ENCODE measurements at regions not wholly inside any gene's neighbourhood (a gene's known extent, or its start where the extent isn't known, plus 50 kb on each side); places are given as distances from the start of the nearest gene placed in this dataset.
"Not testable (repeated sequence)": the region's sequence is repeated elsewhere in the genome, so short reads cannot be mapped to it uniquely, and the experiment has no call there.

DNA sequence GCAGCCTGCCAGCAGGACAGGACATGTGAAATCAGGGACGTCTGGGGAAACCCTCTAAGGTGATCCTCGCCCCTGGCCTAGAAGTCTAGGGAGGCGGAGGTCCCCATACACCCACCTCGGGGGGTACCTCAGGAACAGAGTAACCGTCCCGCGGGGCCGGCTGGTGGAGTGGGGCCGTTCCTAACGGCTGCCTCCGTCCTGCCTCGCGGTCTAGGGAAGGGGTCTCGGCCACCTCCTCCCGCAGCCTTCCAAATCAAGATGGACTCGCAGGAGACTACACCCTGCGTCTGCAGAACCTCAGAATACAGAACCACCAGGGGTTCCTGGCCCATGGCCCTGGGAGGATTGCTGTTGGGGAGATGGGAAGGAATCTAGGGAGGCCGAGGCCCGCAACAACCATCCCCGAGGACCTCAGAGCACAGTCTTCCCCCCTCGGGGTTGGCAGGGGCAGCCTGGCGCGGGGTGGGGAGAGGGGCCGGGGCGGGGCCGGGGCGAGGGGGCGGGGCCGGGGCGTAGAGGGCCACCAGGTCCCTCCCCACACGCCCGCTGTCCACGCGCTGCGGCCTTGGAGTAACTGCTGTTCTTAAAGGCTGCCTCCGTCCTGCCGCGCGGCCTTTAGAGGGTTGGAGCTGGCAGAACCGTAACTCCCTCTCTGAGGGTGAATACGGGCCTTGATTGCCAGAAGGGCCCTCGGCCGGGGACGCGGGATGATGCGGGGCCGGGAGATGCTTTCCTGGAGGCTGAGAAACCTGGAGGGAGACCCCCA is 89.0 kb upstream of the MLN start:
- DNase-seq: no peak

DNA sequence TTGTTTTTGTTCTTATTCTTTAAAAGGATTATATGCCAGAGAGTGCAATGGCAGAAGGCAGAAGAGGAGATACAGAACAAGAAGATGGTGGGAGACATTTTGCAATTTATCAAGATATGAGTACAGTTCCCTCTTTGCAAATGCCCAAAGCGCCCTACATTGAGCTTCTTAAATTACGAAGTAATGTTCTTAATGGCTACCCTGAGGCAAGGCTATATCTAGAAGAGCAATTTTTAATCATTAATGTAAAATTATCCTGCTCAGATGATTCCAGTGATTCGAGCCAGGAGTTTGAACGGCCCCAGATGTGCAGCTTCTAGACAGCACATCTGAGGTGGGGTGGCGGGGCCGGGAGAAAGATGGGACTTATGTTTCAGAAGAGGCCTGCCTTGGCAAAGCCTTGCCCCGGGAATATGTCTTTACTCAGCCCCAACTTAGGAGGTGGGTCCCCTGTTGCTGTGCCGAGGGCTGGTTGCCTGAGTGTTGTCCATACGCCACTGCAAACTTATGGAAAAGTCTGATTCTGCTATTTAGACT is 84.9 kb upstream of the MLN start:
- DNase-seq: no peak

DNA sequence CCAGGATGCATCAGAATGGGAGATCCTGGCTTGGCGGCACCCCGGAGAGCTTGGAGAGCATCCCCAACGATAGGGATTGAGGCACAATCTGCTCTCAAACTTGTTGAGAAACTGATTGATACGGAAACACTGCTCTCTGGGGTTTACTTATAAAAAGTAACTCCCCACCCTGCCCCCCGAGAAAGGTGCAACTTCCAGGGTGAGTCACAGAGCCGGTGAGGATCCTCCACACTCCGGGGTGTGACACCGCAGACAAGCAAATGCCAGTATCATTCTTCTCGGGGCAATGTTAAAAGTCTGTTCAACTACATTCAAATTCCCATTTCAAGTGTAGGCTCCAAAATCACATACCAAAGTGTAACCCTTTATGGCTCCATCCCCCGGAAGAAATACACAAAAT is 84.4 kb upstream of the MLN start:
- DNase-seq: no peak

DNA sequence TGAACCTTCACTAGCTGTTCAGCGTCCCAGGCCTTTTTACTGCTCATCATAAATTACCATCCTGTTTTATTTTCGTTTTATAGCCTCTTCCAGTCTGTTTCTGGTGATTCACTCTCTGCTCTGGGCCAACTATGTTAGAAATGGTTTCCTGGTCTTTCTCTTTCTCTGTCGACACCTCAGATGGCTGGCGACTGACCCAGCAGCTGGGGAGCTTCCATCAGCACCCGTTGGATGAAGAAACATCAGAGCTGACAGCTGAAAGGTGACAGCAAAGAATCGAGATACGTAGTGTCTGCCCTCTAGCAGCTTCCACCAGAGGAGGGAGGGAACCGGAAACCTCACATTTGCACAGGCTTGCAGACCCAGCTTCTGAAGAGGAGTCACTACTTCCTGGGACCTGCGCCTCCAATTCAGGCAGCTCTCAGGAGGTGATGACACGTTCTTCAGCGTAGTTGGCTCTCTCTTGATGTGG is 82.9 kb upstream of the MLN start:
- no peak for DNase-seq

DNA sequence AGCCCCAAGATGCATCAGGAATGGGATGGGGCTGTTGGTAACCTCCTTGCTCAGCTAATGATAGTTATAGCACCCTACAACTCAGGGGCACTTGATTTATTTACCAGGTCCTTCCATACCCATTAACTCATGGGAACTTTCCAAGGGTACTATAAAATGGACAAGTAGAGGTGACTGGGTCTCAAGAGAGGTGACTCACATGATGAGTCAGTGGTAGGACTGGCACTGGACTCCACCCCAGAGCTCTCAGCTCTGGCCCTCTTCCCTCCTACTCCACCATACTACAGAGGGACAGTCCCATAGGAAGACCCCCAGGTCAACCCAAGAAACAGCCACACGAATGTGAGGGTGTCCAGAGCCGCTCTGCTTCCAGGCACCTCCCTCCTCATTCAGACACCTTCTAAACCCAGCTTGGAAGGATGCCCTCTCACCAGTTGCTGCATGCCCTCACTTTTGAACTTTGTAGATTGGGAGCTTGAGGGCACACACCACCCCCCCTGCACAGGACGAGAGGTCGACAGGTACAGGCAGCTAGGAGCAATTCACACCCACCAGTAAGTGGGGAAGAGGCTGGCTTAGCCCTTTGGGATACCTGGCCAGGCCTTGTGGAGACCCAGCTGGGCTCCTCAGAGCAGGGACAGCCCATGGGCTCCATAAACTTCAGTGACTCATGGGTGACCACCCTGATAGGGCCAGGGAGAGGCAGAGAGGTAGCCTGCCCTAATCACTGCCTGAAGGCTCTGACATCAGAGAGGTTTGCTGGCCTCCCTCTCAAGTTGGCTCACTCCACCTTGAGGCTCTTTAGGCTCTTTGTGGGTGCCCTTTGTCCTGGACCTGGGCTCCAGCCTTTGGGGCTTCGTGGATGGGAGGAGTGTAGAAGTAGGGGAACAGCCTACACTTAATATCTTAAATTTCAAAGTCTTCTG is 81.6 kb upstream of the MLN start:
- DNase-seq: no peak

DNA sequence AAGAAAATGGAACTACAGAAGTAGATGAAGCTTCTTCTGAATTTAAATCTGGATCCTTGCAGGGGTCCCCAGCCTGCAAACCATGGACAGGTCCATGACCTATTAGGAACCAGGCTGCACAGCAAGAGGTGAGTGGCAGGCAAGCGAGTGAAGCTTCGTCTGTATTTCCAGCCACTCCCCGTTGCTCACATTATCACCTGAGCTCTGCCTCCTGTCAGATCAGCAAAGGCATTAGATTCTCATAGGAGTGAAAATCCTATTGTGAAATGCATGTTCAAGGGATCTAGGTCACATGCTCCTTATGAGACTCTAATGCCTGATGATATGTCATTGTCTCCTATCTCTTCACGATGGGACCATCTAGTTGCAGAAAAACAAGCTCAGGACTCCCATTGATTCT is 79.8 kb upstream of the MLN start:
- not testable (repeated sequence) for DNase-seq

DNA sequence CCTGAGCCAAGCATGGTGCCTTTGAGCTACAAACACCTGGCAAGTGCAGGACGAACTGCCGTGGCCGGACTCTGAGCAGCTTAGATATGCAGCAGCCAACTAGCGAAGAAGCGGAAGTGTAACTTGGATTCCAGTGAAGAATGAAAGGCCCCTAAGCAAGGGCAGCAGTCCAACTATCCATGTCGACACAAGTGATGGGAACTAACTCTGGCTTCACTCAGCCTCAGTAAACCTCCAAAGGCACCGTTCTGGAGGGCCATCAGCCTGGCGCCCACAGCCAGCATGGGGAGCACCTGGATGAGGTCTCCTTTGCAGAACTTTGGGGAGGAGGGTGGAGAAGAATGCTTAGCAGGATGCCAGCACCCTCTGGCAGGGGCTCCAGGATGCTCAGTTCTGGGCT is 78.4 kb upstream of the MLN start:
- no peak for DNase-seq

DNA sequence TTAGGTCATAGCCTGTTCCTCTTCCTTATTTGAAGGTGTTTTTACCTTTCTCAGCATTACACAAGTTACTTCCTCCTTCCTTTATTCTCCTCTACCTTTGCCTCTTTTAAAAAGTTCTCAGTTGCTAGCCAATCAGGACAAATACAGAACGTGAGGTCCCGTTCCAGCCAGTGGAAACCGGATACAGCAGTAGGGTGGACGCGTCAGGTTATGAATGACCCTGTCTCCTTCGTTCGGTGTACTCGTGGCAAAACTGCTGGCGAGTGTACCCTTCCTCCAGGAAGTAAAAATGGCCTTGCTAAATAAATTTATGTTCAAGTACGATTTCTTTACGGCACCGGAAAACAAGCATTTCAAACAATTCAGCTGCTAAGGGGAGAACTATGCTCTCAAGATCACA is 77.0 kb upstream of the MLN start:
- no peak for DNase-seq

DNA sequence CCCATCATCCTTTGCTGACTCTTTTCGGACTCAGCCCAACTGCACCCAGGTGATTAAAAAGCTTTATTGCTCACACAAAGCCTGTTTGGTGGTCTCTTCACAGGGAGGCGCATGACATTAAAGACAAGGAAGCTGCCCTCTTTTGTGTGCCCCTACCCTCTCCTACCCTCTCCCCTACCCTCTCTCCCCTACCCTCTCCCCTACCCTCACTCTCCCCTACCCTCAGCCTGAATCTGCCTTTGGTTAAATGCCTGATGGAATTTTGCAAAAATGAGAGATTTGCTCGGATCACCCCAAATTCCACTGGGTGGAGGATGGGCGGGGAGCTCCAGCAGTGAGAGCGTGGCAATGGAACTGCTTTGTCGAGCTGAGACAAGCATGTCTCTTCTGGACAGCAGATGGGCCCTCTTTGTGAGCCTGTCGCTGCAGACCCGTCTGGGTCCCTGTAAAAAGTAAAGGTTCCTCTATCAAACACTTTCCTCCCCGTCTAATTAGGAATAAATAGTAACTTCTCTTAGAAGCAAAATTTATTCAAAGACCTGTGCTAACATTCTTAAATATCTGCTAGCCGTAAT is 76.4 kb upstream of the MLN start:
- no peak for DNase-seq

DNA sequence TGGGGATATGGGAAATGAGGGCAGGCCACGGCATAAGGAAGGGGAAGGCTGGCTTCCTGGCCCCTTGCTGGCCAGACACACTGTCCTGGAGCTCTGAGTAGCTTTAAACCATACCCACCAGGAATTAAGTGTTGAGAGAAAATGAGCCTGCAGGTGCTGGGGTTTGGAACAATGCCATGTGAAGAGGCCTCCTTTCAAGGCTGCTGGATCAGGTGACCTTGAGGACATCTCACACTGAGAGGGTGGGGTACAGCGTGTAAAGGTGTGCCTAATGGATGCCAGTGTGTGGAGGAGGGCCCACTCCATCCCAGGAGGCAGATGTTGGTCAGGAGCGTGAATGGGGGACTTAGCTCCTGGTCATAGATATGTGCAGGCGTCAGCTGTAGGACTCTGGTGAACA is 74.8 kb upstream of the MLN start:
- DNase-seq: no peak

DNA sequence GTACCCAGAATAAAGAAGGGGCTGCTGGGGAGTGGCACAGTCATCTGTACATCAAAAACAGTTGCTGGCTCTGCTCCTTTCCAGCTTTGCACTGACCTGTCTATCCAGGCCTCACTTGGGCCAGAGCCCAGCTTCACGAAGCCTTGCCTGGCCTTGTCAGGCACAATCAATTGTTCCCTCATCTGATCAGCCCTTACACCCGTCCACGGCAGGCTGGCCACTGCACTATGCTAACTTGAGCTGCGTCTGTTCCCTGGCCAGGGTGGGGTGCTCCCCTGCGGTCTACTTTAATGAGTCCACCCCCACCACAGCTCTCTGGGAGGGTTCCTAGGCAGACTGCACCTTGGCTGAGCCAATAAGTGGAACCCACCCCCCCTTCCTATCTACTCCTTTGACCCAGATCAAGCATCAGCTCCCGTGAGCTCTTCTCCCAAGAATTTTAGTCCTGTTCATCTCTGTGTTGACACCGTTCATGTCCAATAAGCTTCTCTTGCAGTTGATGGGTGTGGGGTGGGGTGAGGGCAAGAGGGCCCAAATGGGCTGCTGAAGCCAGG is 74.3 kb upstream of the MLN start:
- DNase-seq: no peak

DNA sequence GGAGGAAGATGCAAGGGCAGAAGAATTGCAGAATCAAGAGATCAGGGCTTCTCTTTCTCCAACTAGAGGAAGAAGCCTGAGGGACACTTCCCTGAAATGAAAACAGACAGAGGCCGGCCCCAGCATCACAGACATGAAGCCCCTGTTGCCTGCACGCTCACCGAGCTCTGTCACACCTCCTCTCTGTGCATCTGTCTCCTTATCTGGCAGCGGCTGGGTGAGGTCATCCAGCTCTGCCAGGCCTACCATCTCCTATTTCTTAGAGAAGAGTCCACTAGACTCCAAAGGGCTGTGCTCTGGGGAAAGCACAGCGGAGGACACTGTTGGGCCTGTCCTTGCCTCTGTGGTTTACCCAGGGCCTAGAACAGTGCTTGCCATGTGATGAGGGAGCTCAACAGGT is 71.9 kb upstream of the MLN start:
- DNase-seq: no peak

DNA sequence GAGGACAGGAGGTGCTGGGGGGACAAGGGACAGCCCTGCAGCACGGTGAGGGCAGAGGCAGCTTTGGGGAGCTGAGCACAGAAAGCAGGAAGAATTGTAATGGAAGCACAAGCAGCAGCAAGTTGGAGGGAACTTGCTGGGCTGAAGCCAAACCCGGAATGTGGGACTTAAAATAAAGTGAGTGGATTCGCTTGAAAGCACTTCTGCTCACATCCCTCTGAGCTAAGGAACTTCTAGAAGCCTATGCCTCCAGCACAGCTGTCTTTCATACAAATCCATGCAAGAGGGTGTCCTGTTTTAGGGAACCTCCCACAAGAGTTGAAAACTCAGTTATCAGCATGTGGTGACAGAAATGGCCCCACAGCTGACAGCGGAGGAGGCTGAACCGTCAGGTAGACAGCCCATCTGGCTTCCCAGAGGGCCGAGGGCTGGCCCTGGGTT is 71.4 kb upstream of the MLN start:
- no peak for DNase-seq

DNA sequence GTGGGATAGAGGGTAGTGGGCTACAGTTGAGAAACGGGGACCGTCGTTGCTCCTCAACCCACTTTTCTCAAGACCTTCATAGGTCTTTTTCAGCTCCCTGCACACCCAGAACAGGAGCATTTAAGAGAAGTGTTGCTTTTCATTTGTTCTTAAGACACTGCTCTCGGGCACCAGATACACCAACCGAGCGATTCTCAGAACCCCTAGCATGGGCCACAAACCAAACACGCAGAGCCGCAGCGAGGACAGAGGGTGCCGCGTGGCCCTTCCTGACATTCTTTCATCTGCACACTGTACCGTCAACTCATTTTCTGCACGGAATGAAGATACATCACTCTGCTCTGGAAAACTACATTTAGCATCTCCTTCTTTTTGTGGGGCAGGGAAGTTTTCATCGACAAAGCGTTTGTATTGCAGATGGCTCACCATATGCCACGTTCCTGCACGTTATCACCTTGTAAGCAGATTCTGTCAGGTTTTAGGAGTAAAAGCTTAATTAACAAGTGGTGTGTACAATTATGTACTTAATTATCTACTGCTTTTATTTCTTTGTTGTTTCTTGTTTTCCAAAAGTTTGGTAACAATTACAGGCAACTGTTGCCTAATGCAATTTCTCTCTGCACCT is 70.4 kb upstream of the MLN start:
- DNase-seq: no peak

DNA sequence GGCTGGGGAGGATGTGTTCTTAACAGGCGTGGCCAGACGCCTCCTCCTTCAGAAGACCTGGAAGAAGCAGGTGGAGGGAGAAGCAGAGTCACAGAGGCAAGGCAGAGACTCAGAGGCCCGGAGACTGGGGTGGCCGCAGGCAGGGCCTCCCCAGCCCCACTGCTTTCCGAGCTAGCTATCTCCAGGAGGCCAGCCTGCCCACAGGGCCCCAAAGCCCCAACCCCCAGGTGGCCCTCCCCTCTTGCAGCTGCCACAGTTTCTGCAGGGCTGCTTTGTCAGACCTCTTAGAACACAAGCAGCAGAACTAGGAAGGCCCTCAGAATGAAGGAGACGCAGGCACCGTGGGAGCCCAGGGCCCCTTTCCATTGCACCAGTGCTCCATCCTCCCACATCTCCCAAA is 69.0 kb upstream of the MLN start:
- no peak for DNase-seq

DNA sequence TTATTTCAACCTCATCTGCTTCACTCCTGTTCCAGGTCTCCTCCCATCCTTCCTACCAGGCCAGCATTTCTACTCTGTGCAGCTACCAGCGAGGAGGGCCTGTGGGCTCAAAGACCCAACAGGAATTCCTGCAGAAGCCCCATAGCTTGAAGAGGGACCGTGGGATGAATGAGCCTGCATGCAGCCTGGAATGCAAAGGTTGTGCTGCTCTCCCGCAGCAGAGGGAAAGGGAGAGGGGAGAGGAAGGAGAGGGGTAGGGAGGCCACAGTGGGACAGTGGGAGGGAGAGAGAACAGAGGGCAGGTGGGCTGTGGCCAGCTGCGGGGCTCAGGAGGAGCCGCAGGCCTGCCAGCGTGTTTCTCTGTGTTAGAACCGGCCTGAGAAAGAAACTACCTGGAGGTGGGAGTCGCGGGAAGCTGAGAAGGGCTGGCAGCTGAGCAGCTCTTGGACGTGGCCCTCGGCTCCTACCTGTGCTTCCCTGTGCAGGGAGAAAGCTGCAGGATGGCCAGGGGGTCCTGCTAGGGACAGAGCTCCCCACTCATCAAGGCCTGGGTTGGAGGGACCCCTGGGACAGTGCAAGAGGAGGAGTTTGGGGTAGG is 66.1 kb upstream of the MLN start:
- DNase-seq: no peak

DNA sequence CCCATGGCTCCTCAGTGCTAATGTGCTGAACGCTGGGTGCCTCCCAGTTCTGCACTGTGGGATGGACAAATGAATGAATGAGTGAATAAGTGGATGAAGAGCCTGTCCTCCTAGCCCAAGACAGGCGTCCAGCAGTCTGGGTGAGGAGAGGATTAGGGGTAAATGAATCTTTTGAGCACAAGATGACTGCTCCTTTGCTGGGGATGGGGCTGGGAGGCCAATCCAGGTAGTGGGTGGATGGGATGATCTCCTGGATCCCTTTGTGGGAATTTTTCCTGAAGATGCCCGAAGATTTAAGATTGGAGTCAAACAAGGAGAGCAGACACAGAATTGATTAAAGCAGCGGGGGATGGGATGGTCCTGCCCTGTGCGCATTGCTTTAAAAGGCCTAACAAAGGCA is 65.3 kb upstream of the MLN start:
- no peak for DNase-seq

DNA sequence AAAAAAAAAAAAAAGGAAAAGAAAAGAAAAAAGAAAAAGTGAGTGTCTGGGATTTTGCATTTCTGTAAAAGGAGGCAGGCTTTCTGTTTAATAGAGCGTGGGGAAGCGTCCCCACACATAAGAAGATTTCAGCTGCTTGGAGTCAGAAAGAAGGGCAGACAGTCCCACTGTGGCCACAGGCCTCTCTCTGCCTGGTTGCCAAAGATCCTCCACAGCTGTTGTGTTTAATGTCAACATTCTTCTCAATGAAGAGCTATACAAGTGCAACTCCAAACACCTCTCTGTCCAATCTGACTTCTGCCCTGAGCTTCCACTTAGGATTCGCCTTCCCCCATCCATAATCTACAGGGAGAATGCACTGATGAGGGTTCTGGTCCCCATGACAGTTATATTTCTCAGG is 64.3 kb upstream of the MLN start:
- DNase-seq: no peak

DNA sequence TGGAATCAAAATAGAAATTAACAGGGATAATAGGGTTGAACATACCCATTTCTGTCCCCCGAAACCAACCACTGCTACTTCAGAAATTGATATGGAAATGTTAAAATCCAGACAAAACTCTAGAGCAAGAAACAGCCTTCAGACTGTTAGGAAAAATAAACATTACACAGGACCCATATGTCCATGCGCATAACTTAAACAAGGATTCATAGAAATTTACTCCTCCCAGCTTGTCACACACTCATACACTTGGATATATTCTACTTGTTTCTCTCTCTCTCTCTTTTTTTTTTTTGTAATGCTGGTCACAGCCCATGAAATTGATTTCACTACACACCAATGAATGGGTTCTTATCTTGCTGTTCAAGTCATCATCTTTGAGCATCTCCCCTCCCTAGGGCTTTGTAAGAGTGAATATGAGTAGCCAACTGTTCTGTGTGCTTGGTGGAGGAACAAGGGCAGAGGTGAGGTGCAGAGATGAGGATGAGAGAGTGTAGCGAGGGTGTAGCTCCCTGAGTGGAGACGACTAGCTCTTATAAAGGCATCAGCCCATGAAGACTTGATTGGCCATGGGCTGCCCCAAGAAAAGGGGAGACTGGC is 61.8 kb upstream of the MLN start:
- no peak for DNase-seq

DNA sequence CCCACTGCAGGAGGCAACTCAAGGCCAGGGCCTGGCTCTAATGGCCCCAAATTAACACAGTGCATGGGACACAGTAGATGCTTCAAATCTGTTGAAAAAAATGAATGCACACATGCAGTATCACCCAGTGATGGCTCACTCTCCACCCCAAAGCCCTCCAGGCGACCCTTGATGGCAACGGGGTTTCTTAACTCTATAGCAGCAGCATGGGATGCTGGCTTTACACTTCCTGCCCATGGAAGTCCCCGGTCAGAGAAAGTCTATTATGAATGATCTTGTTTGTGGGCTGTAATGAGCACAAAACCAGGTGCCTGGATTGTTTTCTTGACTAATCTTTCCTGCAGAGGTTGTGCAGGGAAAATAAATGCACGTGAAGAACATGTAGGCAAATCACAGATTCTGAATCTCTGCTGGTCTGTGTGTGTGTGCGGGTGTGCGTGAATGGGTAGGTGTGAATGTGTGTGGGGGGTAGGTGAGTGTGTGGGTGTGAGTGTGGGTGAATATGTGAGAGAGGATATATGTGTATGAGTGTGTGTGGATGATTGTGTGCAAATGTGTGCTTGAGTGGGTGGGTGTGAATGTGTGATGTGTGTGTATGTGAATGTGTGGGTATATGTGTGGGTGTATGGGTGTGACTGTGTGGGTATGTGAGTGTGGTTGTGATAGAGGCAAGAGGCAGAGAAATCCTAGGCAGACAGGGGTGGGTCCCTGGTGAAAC is 60.1 kb upstream of the MLN start:
- no peak for DNase-seq

DNA sequence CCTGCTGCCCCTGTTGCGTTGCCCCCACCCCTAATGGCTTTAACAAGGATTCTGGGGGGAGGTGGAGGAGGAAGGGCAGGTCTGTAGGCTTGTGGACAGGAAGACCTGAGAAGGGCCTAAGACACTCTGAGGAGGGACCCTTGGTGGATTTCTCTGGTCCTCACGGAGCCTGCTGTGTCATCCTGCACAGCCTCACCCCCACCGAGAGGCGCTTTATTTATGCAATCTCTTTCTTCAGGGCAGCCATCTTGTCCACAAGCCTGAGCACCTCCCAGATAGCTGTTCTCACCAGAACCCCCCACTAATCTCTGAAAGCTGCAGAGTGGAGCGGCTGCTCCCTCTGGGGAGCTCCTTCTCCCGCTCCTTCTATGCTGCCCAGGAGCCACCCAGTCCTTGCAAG is 59.3 kb upstream of the MLN start:
- DNase-seq: no peak
